HEK293T (cell line): ENCODE measurements at regions not wholly inside any gene's neighbourhood (a gene's known extent, or its start where the extent isn't known, plus 50 kb on each side); places are given as distances from the start of the nearest gene placed in this dataset.

Experiments used
- FOXK2 ChIP-seq: fragments of 450-650 bp; IDR thresholded peaks from 2 replicates; pipeline ENCODE4 v1.6.1; 2016; ENCODE audit warnings: mild to moderate bottlenecking
- SUZ12 ChIP-seq: fragments of 450-650 bp; IDR thresholded peaks from 2 replicates; pipeline ENCODE4 v1.6.1; 2016; ENCODE audit warnings: mild to moderate bottlenecking
- TARDBP ChIP-seq: fragments of 450-650 bp; IDR thresholded peaks from 2 replicates; pipeline ENCODE4 v1.6.1; 2016

GRCh38 chr3:159821736-159822135, 166.9 kb upstream of the IL12A start:
- TF ChIP-seq FOXK2 (no peak), SUZ12 (no peak), TARDBP (no peak)
